ENCODE measurements at regions not wholly inside any gene's neighbourhood (a gene's known extent, or its start where the extent isn't known, plus 50 kb on each side); places are given as distances from the start of the nearest gene placed in this dataset.

DNA sequence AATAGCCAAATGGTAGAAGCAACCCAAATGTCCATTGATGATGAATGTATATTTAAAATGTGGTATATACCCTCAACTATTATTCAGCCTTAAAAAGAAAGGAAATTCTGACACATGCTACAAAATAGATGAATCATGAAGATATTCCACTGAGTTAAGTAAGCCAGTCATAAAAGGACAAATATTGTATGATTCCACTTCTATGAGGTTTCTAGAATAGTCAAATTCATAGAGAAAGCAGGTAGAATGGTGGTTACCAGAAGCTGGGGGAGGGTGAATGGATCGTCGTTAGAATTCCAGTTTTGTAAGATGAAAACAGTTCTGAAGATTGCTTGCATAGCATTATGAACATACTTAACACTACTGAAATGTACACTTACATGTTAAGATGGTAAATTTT is 214.3 kb upstream of the MYLIP start:
- Mint-ChIP-seq H3K4me1 (ENCODE audit: low read depth, unreplicated experiment) (peaks cover 1% of the 10 kb centered on the region), H3K27ac (ENCODE audit: unreplicated experiment) (no peak overlapping the region), H3K36me3 (ENCODE audit: insufficient read depth, unreplicated experiment) (no peaks in the 10 kb centered on the region), H3K9me3 (ENCODE audit: unreplicated experiment) (no peaks in the 10 kb centered on the region), H3K4me3 (ENCODE audit: unreplicated experiment) (no peak overlapping the region), H3K27me3 (ENCODE audit: insufficient read depth, unreplicated experiment) (no peaks in the 10 kb centered on the region)
- Histone ChIP-seq H3K27me3 (replicated peaks; ENCODE audit: control insufficient read depth, insufficient read depth, low read length) (no peaks in the 10 kb centered on the region), H3K9me3 (no peaks in the 10 kb centered on the region), H3K4me1 (peaks cover 4% of the 10 kb centered on the region), H3K4me3 (ENCODE audit: low read depth, low read length) (no peak overlapping the region), H3K36me3 (ENCODE audit: control insufficient read depth, insufficient read depth, low read length) (no peaks in the 10 kb centered on the region)
- CTCF ChIA-PET: no interaction called here
- no TSS peak for BruUV-seq (replicated peaks)
- TF ChIP-seq, protein P1, sequence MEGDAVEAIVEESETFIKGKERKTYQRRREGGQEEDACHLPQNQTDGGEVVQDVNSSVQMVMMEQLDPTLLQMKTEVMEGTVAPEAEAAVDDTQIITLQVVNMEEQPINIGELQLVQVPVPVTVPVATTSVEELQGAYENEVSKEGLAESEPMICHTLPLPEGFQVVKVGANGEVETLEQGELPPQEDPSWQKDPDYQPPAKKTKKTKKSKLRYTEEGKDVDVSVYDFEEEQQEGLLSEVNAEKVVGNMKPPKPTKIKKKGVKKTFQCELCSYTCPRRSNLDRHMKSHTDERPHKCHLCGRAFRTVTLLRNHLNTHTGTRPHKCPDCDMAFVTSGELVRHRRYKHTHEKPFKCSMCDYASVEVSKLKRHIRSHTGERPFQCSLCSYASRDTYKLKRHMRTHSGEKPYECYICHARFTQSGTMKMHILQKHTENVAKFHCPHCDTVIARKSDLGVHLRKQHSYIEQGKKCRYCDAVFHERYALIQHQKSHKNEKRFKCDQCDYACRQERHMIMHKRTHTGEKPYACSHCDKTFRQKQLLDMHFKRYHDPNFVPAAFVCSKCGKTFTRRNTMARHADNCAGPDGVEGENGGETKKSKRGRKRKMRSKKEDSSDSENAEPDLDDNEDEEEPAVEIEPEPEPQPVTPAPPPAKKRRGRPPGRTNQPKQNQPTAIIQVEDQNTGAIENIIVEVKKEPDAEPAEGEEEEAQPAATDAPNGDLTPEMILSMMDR (IDR thresholded peaks at IDR 0.05; ENCODE audit: insufficient read depth in 1 of 2, low read depth in 1 of 2, low read length in 1 of 2, severe bottlenecking in 1 of 2, unreplicated experiment in 1 of 2): no peak
- DNase-seq: no peak
- intact Hi-C loops (cut with micrococcal nuclease; ENCODE audit: unreplicated experiment): no loop called here
- POLR2A ChIA-PET: no interaction called here

DNA sequence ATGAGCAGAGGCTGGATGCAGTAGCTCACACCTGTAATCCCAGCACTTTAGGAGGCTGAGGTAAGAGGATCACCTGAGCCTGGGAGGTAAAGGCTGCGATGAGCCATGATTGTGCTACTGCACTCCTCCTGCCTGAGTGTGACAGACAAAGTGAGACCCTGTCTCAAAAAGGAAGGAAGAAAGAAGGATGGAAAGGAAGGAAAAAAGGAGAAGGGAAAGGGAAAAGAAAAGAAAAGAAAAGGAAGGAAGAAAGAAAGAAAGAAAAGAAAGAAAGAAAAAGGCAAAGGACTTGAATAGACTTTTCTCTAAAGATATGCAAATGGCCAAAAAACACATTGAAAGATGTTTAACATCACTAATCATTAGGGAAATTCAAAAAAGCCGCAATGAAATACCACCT is 215.3 kb upstream of the MYLIP start:
- BruUV-seq (replicated peaks): no TSS peak
- ChIA-PET CTCF (no interaction called here), POLR2A (no interaction called here)
- Histone ChIP-seq H3K27me3 (replicated peaks; ENCODE audit: control insufficient read depth, insufficient read depth, low read length) (no peaks in the 10 kb centered on the region), H3K9me3 (no peaks in the 10 kb centered on the region), H3K36me3 (ENCODE audit: control insufficient read depth, insufficient read depth, low read length) (no peaks in the 10 kb centered on the region), H3K4me3 (ENCODE audit: low read depth, low read length) (no peak overlapping the region), H3K4me1 (peaks cover 13% of the 10 kb centered on the region)
- Mint-ChIP-seq H3K36me3 (ENCODE audit: insufficient read depth, unreplicated experiment) (no peaks in the 10 kb centered on the region), H3K27ac (ENCODE audit: unreplicated experiment) (no peak overlapping the region), H3K27me3 (ENCODE audit: insufficient read depth, unreplicated experiment) (no peaks in the 10 kb centered on the region), H3K4me3 (ENCODE audit: unreplicated experiment) (no peak overlapping the region), H3K9me3 (ENCODE audit: unreplicated experiment) (no peaks in the 10 kb centered on the region), H3K4me1 (ENCODE audit: low read depth, unreplicated experiment) (peaks cover 11% of the 10 kb centered on the region)
- no peak for DNase-seq
- intact Hi-C loops (cut with micrococcal nuclease; ENCODE audit: unreplicated experiment): no loop called here
- TF ChIP-seq, protein P1 (IDR thresholded peaks at IDR 0.05; ENCODE audit: insufficient read depth in 1 of 2, low read depth in 1 of 2, low read length in 1 of 2, severe bottlenecking in 1 of 2, unreplicated experiment in 1 of 2): no peak

DNA sequence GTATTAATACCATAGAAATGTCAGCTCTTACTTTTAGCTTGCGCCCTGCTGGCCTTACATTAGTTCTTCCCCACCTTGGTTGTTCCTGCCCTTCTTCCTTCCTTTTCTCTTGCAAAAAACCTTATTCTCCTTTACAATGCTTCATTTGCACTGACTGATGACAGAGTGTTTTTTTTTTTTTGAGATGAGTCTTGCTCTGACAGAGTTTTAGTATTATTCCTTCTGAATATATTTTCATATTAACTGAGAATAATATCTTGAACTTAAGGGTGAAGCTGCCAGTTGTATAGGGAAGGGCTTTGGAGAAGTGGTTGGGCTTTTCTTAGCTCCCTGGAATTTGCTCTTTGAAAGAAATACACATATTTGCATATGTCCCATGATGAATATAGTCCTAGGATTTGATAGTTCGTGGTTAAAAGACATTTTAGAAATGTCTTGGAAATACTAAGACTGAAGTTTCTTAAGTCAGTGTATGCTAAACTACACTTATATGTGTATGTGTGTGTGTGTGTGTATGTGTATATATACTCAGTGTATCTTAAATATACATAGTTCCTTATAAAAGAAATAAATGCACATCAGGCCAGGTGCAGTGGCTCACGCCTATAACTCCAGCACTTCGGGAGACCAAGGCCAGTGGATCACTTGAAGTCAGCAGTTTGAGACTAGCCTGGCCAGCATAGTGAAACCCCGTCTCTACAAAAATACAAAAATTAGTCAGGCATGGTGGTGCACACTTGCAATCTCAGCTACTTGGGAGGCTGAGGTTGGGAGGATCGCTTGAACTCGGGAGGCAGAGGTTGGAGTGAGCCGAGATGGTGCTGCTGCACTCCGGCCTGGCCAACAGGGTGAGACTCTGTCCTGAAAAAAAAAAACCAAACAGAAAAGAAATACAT is 216.1 kb upstream of the MYLIP start:
- Mint-ChIP-seq H3K4me3 (ENCODE audit: unreplicated experiment) (no peak overlapping the region), H3K27ac (ENCODE audit: unreplicated experiment) (no peak overlapping the region), H3K4me1 (ENCODE audit: low read depth, unreplicated experiment) (peaks cover 19% of the 10 kb centered on the region), H3K9me3 (ENCODE audit: unreplicated experiment) (no peaks in the 10 kb centered on the region), H3K27me3 (ENCODE audit: insufficient read depth, unreplicated experiment) (no peaks in the 10 kb centered on the region), H3K36me3 (ENCODE audit: insufficient read depth, unreplicated experiment) (peaks cover 6% of the 10 kb centered on the region)
- intact Hi-C loops (cut with micrococcal nuclease; ENCODE audit: unreplicated experiment): no loop called here
- CTCF ChIA-PET: no interaction called here
- Histone ChIP-seq H3K4me1 (peaks cover 22% of the 10 kb centered on the region), H3K36me3 (ENCODE audit: control insufficient read depth, insufficient read depth, low read length) (no peaks in the 10 kb centered on the region), H3K4me3 (ENCODE audit: low read depth, low read length) (no peak overlapping the region), H3K27me3 (replicated peaks; ENCODE audit: control insufficient read depth, insufficient read depth, low read length) (no peaks in the 10 kb centered on the region), H3K9me3 (no peaks in the 10 kb centered on the region)
- POLR2A ChIA-PET: no interaction called here
- TF ChIP-seq, protein P1 (IDR thresholded peaks at IDR 0.05; ENCODE audit: insufficient read depth in 1 of 2, low read depth in 1 of 2, low read length in 1 of 2, severe bottlenecking in 1 of 2, unreplicated experiment in 1 of 2): no peak
- no TSS peak for BruUV-seq (replicated peaks)
- DNase-seq: no peak
